CD4-positive, alpha-beta T cell treated with Interleukin-6 for 4 hours (primary cell): ENCODE measurements at regions not wholly inside any gene's neighbourhood (a gene's known extent, or its start where the extent isn't known, plus 50 kb on each side); places are given as distances from the start of the nearest gene placed in this dataset.

Experiments used
- DNase-seq: peaks from one replicate; pipeline ENCODE4 v3.0.0-alpha.2; 2020; ENCODE audit warnings: mixed read lengths

DNA sequence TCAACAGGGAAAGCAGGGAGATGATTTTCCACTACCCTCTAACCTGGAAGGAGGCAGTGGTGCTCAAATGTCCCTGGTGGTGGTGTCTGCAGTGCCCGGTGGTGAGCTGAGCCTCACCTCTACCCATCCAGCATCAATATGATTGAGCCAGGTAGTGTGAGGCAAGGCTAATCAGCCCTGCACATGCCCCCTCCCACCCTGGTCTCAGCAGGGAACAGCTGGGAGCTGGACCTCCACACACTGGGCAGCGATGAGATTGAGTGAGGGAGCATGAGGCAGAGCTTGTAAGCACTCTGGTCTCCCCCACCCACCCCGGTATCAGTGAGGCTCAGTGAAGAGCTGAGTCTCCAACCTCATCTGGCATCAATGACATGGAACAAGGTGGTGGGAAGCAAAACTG lies 634.3 kb downstream of the PTPRU start:
- DNase-seq, result no peak

GRCh38 chr1:29869802-29870201 lies 633.5 kb downstream of the PTPRU start:
- DNase-seq, result no peak

DNA sequence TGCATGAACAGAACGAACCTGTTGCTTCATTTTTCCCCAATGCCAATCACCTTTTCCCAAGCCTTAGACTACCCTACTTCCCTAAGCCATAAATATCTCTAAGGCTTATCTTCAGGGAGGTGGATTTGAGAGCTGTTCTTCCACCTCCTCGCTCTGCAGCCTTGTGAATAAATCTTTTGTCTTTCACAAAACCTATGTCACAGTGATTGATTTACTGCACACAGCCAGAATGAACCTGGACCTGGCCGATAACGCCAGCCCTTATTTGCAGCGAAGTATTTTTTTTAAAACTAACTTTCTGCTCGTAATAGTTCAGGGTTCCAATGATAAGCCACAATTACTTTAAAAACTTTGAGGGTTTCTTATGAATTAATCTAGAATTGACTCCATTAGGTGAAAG lies 632.6 kb downstream of the PTPRU start:
- DNase-seq, result no peak

GRCh38 chr1:29868096-29868495 lies 631.8 kb downstream of the PTPRU start:
- no peak for DNase-seq

DNA sequence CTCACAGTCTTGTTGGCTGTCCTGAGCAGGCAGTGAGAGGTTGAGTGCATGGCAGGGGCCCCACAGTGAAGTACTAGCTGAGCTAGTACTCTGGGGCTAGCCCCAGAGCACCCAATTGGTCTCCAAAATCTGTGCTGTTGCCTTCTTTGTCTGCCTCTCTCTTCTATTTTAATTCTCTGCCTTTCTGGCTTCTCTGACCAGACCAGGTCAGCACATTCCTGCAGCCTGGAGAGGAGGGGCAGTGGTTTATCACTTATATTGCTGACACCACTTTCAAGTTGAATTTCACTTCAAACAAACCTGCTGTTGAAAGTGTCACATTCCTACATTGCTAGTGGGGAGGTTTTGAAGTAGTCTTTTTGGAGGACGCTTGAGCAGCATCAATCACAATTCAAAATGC lies 628.7 kb downstream of the PTPRU start:
- no peak for DNase-seq

- no peak for DNase-seq
These were observed 628.2 kb downstream of the PTPRU start for GRCh38 chr1:29864431-29865022.

- DNase-seq, result no peak
These were observed 625.6 kb downstream of the PTPRU start for GRCh38 chr1:29861922-29862321.

GRCh38 chr1:29861446-29861845 lies 625.1 kb downstream of the PTPRU start:
- no peak for DNase-seq

- no peak for DNase-seq
These were observed 624.4 kb downstream of the PTPRU start for GRCh38 chr1:29860681-29861080.

DNA sequence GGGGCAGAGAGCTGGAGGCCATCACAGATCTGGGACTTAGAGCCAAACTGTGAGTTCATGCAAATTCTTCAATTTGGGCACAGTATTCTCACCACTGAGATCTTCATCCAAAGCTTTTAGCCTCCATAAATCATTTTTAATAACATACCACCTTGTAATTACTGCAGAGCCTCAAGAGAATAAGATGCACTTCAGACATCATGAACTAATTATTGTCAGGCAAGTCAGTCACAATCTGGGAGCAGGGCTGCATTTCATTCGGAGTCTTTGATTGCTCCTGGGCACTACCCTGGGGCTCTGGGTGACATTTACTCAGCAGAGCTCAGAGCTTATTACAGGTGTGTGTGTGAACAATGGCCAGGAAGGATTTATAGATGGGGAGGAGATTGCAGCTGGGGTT lies 623.7 kb downstream of the PTPRU start:
- no peak for DNase-seq

DNA sequence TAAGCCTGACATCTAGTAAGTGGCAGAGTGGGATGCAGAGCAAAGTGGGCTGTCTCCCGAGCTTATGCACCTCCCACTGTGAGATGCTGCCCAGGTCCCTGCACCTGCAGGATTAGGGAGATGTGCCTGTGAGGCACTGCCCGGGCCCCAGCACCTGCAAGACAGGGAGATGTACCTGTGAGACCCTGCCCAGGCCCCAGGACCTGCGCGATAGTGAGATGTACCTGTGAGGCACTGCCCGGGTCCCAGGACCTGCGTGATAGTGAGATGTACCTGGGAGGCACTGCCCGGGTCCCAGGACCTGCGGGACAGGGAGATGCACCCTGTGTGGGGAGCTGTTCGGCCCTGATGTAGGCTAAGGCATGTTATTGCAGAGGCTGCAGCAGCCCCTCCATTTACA lies 622.8 kb downstream of the PTPRU start:
- DNase-seq, result no peak

DNA sequence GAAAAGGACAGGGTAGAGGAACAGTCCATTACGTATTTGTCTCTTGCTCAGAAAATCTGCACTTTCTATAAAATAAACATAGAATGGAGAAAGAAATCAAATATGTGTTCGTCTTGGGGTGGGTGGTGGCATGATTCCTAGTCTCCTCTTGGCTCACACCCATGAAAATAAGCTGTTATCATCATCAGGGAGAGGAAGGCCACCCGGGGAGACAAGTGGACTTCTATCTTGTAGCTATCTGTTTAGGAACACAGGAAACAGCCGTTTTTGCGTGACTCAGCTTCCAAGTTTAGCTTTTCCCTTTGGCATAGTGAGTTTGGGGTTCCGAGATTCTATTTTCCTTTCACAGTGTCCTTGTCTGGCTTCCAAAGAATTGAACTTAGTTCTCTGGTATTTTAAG lies 622.3 kb downstream of the PTPRU start:
- no peak for DNase-seq

- no peak for DNase-seq
These were observed 620.2 kb downstream of the PTPRU start for GRCh38 chr1:29856340-29857114.

DNA sequence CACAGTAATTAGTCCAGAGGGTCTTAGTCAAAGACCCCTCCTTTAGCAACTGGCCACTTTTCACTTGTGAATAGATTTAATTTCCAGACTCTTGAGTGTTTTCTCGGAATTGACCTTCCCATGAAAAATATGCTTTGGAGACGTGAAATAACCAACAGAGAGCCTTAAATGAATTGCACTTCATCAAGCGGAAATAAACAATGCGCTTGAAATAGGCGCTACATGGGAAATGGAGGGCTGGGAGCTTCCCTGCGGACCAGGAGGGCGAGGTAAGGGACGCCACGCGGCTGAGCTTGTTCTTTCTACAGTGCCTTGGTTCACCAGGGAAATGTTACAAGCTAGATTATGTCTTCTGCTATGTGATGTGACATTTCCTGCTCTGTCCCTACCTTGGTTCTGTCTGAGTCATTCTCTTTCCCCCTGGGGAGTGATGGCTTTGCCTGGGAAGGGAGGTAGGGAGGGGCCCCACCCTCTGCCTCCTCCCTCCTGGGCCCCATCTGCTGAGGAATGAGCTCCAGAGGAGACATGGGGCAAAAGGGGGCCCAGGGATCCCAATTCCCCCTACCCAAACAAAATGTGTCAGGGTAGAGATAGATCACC lies 619.3 kb downstream of the PTPRU start:
- DNase-seq, result no peak

DNA sequence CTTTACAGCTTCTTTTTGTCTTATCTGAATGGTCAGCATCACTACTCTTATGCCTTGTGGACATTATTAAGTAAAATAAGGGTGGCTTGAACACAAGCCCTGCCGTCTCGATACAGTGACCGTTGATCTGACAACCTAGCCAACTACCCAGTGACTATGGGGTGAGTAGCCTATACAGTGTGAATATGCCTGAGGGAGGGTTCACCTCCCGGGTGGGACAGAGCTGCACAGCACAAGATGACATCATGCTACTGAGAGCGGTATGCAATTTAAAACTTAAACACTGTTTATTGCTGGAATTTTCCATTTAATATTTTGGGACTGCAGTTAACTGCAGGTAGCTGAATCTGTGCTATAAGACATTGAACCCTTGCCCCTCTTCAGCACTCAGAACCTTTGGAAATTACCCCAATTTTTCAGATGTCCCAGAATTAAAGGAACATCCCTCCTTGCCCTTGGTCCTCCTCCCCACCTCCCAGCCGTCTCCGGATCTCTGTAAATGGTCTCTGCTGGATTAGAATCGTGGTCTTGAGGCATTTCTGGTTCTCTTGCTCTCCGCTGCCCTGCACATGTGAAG lies 618.5 kb downstream of the PTPRU start:
- DNase-seq, result no peak

DNA sequence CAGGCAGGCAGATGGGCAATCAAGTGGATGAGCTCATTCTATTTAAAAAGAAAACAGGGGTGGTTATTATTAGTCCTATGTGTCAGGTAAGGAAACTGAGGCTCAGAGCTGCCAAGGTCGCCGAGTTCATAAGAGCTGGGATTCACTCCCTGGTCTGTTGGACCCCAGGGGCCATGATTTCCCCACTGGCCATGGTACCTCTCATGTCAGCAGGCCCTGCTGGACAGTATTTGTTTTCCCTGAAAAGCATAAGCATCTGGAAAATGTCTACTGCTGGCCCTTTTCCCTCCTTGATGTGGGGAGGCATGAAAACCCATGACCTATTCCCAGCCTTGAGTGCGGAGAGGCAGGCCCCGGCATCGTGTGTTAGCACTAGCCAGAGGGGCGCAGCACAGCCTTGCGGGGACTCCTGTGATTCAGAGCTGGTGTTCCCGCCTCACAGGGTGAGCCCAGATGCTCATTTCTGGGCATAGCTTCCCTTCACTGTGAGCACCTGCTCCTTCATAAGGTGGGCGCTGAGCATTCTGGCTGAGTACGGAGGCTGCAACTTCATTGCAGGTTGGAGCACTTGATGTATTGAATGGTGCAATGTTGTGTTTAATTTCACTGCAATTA lies 617.5 kb downstream of the PTPRU start:
- DNase-seq, result no peak

DNA sequence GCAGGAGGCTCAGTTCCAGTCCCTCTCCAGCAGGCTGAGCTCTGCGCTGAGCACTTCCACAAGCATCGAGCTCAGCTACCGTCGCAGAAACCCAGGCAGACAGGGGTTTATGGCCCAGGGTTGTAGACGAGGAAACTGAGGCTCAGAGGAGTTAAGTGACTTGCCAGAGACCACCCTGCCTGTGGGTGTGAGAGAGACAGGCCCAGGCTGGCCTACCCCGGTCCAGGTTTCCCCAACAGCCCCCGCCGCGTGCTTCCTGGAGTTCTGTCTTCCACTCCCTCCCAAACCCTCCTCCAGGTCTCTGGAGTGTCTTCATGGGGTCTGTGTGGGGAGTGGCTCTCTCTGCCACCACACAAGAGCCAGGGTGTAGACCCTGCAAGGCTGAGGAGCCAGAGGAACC lies 615.9 kb downstream of the PTPRU start:
- no peak for DNase-seq

- DNase-seq, result no peak
These were observed 615.4 kb downstream of the PTPRU start for GRCh38 chr1:29851691-29852090.

- DNase-seq, result no peak
These were observed 613.9 kb downstream of the PTPRU start for GRCh38 chr1:29849991-29850757.

GRCh38 chr1:29849038-29849750 lies 612.9 kb downstream of the PTPRU start:
- DNase-seq, result peak; percentile 41

GRCh38 chr1:29845910-29846309 lies 609.6 kb downstream of the PTPRU start:
- no peak for DNase-seq

DNA sequence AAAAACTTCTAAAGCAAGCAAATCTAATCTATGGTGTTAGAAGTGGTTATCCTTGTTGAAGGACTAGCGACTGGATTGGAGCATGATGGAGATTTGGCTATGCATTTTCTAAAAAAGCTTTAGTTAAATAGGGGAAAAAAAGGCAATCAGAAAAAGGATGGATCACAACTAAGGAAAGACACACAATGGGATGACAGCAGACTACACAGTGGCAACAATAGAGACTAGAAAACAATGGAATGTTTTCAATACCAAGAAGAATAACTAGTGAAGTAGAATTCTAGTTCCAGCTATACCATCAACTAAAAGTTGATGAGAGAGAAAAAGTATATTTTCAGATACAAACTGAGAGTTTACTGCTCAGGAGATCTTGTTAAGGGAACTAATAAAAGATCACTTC lies 605.8 kb downstream of the PTPRU start:
- no peak for DNase-seq
